NCI-H2107 (cell line): ENCODE measurements at regions not wholly inside any gene's neighbourhood (a gene's known extent, or its start where the extent isn't known, plus 50 kb on each side); places are given as distances from the start of the nearest gene placed in this dataset.

Source experiments
- DNase-seq: peaks from one replicate; lab custom pipeline; 2025; lab: John Stamatoyannopoulos, UW

DNA sequence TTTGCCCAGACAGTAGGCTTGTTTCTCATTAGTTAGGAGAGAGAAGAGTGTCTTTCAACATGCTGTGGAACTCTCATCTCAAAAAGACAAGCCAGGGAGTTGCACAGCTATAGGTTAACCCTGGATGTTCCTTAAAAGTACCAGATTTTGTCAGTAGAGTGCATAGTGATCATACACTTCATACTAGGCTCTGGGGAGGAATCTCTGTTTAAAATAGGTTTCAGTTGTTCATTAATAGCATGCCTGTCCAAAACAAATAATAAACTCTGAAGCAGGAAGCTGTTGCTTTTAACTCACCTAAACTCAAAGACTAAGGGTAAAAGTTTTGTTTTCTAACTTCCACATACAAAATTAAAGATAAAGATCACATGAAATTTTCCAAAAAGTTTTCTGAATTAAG, 1948.4 kb downstream of the C4orf33 start:
- DNase-seq: no peak

DNA sequence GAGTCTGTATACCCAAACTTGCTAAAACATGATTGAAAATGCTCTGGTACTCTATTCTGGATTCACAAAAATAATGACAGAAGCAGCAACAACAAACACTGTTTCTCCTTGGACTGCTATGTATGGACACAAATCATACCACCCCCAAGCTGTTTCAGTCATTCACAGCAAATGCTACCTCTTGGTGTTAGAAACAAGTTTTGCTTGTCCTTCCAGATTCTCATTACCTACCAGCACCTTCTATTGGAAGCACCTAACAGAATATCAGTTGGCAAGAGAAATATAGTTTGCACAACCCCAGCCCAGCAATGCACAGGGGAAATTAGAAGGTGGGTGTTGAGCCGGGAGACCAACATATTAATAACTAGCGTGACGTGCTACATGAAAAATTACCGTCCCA, 1950.9 kb downstream of the C4orf33 start:
- no peak for DNase-seq

DNA sequence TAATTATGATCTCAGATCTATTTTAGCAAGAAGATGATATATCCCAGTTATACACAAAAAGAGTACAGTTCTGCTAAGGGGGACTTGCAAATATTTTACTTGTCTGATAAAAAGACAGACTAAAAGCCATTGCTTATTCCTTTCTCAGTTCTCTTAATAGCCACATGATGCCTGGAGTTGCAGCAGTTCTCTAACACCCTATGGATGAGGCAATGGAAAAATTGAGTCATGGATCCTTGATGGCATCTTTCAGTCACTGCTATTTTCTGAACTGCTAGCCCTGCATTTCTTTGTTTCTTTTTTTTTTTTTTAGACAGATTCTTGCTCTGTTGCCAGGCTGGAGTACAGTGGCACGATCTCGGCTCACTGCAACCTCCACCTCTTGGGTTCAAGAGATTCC, 1956.7 kb downstream of the C4orf33 start:
- no peak for DNase-seq

DNA sequence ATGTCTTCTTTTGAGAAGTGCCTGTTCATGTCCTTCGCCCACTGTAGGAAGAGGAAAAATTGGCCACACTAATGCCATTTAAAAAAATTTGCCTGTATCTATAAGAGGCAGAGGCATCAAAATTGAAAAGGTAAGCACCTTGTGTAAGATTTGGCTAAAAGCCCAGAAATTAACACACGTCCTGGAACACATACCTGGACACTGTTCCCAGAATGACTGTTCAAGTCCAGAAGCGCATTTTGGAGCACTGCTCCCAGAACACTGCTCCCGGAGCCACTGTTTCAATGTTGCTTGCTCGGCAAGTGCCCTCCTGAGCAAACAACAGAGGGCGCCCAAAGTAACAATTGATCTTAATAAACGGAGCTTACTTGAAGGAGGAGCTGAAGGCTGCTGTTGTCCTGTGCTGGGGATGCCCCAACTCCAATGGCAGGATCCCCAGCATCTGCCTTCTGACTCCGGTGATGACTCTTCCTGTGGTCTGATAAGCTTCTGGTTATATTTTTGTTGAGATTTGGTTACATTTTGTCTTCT, 1958.6 kb downstream of the C4orf33 start:
- DNase-seq: no peak

DNA sequence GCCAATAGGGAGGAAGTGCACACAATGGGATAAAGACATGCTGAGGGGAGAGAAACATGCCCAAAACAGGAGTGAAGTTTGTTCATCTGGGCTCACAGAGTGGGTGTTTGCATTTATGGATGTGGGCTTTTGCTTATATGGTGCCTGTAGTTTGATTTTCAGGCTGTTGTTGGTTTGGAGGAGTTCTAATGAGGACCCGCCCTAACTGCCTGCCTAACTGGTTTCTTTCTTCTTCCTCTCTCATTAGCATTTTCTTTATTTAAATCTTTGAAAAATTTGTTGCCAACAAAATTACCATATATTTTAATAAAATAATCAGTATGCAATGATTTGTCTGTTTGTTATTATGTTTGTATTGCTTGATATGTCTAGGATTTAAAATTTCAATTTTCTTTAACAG, 1965.8 kb downstream of the C4orf33 start:
- no peak for DNase-seq

DNA sequence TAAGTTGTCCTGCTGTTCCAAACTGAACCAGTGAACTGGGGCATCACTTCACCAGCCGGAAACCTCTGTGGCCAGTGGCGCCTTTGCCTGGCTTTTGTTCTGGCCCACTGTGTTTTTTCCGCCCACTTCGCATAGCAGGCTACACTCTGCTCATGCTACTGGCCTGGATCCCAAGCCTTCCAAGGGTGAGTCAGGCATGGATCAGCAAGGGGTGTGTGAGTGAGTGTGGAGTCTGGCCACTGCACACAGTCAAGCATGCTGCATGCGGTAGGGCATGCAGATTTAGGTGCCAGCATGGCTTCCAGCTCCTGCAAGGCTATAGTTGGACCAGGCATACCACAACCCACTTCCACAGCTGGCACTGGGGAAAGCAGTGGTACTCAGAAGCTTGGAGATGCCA, 1967.9 kb downstream of the C4orf33 start:
- DNase-seq: no peak

DNA sequence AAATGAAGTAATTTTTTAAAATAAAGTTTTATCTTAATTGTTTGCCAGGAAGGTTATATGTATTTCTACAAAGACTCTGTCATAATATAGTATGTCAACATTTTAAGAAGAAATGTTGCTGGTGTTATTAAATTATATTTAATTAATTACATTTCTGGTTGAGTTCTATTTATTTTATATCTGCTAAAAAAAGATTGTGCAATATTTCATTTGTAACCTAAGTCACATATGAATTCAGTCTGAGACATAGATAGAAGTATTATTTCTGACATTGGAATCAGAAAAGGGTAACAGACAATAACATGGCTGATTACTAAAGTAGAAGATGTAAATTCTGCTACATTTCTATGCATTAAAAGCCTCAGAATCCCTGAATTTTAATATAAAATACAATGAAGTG, 1985.1 kb downstream of the C4orf33 start:
- no peak for DNase-seq

DNA sequence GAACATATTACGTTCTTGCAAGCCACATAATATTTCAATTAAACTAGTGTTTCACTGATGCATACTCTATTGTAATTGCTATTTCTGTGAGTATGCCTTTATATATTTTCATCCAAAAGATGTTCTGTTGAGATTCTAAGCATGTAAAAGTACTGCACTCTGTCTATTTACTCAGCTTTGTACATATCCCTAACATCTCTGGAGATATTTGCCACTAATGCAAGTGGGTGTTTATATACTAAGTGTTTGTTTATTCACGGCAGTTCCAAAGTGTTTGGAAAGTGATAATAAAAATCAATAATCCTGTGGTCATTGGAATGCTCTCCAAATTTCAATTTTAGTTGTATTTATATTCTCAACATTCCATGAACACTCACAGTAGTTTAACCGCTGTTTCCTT, 1989.0 kb downstream of the C4orf33 start:
- DNase-seq: no peak

DNA sequence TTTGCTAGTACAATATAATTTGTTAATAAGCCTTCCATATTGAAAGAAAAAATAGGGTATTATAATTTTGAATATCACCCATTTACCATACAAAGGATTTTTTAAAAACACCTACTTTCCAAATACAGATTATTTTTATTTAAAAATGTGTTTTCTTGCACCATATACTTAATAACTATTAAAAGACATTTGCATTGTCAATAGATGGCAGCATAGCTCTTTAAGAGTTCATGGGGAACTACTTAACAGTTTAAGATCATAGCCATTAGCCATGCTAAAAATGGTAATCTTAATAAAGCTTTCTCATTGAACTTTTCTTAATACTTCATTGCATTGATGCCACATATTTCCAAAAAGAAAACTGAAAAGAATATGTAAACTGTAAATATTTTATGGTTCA, 1995.9 kb downstream of the C4orf33 start:
- peak; percentile 1 for DNase-seq

DNA sequence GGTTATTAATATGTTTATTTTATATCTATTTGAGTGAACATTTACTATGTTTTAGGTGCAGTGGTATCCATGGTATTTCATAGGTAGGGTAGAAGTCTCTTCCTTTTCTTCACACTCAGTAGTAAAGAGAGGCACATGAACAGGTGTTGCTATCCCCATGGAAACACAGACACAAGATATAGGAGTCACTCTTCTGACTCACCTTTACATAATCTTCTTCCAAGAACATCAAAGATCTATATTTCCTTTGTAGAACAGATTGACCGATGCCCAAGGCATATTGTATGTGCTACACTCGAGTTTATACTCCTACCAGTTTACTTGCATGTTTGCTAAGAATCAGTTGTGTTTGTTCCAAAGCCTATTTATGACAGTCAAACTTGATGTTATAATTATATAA, 1997.4 kb downstream of the C4orf33 start:
- no peak for DNase-seq

DNA sequence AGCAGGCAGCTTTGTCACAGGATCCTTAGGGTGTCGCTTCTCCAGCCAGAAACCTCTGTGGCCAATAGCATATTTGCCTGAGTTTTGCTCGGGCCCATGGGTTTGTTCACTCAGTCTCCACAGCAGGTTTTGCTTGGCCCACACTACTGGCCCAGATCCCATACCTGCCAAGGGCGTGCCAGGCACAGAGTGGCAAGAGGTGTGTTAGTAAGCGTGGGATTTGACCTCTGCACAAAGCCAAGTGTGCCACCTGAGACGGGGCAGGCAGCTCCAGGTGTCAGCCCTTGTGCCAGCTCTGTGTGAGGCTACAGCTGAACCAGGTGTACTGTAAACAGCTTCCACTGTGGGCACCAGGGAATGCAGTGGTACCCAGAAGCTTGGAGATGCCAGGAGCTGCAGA, 2003.0 kb downstream of the C4orf33 start:
- no peak for DNase-seq

DNA sequence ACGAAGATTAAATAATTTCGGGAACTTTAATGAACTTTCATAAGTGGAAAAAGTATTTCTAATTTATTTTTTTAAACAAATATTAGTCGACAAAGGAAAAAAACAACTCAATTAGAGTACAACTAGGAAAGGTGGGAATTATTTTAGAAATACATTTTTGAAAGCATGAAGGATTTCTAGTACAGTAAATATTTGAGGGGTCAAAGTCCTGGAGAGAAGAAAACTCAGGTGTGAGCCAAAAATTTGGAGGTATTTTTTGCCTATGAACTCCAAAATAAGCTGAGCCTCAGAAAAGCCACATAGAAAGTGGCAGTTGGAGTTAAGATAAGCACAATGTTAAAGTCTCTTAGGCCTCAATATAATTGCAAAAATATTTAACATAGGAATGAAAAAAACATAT, 2017.3 kb downstream of the C4orf33 start:
- DNase-seq: no peak

DNA sequence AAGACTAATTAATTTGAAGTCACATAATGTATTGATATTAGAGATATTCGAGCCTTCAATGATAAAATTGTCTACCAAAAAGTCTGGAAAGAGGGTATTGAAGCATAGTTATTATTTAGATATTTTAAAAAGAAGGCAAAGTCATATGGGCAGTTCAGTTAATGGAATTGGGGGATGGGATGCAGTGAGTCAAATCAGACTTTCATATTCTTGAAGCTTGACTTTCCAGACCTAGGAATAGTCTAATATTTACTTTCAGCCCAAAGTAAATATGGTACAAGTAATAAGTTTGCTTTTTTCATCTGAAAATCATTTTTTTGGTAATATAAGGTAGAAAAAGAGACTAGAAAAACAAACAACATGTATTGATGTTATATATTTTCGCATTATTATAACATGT, 2017.8 kb downstream of the C4orf33 start:
- no peak for DNase-seq

DNA sequence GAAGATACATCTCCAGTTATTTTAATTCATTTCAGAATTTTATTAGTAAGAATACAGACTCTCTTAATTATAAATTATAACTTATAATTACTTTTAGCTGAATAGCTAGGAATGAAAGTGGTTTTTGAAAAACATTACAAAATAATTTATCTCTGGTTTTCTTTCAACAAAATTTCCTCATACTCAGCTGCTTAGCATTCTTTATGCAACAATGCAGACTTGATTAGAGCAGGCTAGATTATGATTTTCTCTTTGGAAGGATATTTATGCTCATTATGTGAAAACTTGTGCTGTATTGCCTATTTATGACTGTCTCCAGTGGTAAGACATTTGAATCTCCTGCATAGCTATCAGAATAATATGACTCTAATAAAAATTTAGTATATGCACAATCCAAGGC, 2023.7 kb downstream of the C4orf33 start:
- DNase-seq: no peak

DNA sequence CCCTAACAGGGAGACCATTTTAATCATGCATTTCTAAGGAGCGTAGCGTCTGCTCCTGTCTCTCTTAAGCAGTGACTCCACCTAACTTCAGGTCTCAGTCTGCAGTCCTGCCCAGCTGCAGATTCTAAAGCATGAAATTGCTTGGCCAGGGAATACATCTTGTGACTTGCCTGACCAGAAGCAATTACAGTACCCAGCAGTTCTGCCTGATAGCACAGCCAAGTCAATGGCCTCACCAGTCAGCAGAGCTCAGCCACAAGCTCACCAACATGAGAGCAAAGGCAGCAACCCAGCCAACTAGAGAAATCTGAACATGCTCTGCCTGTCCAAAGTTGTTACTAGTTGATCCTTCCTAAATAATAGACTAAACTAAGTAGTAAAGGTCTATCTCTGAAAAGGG, 2011.9 kb upstream of the PCDH10 start:
- no peak for DNase-seq

DNA sequence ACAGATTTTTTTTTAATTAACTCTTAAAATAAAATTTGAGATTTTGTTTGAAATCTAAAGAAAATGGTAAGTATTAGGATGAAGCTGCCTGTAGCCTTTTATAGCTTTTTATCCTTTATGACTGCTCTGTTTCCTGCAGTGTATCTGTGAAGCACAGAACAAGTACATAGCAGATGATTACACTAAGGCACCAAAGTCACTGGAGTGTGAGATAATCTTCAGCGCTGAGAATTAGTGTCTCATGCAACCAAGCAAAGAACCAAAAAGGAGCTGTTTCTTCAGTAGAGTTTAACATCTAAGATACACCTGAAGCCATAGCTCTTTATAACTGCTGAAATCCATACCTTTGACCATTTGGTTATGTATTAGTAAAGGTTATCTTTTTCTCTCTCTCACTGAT, 1989.8 kb upstream of the PCDH10 start:
- no peak for DNase-seq

DNA sequence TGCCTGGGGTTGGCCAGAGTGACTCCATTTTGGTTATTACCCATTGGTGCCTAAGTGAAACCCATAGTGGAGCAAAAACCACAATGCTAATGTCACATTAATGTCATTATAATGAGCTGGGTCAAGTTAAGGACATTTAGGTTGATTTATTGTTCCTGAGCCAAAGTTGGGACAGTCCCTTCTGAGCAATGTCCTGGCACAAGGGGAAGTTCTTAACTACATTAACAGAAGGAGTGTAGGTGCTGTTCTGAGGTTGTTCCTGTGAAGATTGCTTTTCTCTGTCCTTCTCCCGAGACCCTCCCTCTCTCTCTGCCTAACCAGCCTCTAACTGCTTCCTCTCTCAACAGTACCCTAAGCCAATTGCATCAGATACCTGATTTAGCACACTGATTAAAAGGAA, 1956.8 kb upstream of the PCDH10 start:
- no peak for DNase-seq

DNA sequence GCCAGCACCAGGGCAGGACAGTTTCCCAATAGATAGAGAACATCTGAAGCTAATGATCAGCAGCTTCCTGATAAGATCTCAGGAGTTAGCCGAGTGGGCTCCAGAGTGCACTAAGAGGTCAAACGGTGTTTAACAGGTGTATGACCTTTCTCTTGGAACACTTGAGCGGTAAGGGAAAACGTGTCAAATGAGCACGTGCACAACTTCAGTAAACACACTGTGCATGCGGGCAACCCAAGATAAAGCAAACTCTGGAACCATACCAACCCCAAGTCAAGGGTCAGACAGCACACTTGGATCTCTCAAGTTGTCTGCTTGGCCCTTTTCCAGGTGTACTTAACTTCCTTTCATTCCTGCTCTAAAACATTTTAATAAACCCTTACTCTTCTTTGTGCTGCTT, 1941.5 kb upstream of the PCDH10 start:
- DNase-seq: no peak

DNA sequence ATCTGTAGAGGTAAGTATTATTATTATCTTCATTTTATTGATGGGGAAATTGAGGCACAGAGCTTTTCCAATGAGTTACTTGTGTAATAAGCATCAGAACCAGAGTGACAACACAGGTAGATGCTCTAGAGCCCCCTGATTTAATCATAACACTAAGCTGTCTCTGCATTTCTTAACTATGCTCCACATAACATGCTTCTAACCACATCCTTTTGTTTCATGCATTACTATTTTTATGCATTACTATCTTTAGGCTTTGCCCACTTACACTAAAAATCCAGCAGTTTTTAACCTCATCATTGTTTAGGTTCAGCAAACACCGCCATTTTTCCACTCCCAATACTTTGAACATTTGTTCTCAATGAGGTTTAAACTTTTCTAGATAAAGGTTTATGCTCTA, 1900.8 kb upstream of the PCDH10 start:
- no peak for DNase-seq

DNA sequence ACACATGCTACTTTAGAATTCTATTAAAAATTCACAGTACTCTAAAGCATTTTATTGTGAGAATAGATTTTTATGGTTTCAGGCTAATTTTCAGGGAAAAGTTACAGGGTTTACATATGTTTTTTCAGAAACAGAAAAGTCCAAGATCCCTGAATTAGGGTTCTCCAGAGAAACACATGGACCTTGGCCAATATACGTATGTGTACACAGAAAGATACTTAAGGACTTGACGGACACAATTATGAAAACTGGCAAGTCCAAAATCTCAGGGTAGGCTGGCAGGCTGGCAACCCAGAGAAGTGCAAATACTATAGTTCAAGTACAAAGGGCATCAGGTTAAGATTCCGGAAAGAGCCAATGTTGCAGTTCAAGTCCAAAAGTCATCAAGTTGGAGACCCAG, 1897.8 kb upstream of the PCDH10 start:
- no peak for DNase-seq

DNA sequence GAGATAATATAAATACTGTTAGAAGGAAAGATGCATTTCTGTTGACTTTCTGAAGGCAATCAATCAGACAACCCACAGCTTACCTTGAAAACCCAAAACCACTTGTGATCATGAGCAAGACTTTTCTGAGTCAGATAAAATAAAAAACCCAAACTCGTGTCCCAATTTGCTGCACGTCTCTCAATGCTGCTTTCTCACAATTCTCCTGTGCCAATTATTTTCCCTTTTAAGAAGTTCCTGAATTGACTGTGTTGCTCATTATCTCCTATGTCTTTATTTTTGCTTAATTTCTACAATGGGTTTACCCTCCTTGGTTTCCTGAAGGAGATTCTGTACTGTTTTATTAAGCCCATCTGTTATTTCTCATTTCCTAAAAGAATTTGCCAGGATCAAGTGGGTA, 1891.9 kb upstream of the PCDH10 start:
- no peak for DNase-seq

DNA sequence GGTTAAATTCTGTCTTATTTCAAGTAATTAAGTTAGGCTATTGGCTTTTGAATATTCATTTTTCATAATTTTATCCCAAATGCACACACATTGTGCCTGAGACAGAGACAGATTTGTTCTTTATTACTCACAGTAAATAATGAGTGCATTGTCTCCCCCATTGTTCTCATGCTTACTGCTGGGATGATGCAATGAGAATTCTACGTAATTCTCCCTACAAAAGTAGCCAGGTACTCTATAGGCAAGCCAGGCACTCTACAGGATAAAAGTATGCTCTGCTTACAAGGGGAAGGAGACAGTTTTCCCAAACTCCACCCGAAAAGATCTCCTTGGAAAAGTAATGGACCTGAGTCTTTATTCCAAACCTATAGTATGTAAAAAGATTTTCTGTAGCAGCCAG, 1890.7 kb upstream of the PCDH10 start:
- DNase-seq: no peak

DNA sequence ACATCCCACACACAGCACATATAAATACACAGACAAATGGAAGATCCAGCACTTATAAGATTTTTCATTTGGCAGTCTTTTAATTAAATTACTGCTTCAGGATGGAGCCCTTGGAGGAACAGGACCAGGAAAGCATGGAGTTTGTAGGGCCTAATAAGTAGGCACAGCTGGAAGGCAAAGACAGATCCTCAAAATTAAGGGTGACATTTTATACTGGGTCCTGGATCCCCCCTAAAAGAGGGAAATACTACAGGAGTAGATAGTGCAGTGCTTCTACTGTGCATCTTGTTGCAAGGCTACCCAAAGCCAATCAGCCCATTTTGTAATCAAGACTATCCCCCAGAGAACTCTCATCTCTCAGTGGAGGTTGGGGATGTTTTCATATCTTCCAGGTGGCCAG, 1860.7 kb upstream of the PCDH10 start:
- DNase-seq: no peak

DNA sequence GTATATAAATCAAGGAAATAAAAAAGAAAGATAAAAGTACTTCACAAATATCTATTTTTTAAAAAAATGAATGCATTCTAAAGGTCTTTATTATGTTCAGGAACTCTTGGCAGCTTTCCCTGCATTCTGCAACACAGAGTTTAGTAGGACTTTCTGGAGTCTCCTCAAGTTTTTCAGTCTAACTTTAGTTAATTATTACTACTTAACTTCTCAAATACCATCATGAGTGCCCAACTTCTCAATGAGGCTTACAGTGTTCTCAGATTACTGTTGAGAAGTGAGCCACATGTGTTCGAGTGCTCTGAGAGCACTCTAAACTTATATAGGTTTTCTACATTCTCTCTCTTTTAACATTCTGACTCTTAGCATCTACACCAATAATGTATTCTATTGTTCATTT, 1852.9 kb upstream of the PCDH10 start:
- DNase-seq: no peak

DNA sequence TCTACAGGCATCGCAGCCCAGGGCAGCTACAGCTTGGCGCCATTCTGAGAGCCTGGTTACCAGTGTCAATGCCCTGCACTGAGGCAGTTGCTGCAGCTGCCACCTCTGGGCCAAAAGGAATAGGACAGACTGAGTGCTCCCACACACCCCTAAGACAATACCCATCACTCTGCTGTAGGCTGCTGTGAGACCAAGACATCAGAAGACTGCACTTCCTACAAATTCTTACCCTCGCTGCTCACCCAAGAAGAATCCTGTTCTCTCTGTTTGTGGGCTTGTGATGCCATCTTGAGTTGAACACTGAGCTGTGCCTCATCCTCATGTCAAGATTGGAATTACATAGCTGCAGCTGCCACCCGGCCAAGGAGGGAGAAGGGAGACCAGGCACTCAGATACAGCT, 1847.0 kb upstream of the PCDH10 start:
- no peak for DNase-seq
